ENCODE measurements at regions not wholly inside any gene's neighbourhood (a gene's known extent, or its start where the extent isn't known, plus 50 kb on each side); places are given as distances from the start of the nearest gene placed in this dataset.
"Not testable (repeated sequence)": the region's sequence is repeated elsewhere in the genome, so short reads cannot be mapped to it uniquely, and the experiment has no call there.

- intact Hi-C loops (cut with DNase I, micrococcal nuclease), result no loop called here
- Histone ChIP-seq H3K36me3 (ENCODE audit: low read depth) (no peaks in the 10 kb centered on the region), H3K4me1 (ENCODE audit: low read depth) (no peaks in the 10 kb centered on the region), H3K9me3 (no peaks in the 10 kb centered on the region), H3K4me3 (no peak overlapping the region)
- TF ChIP-seq, protein P1, sequence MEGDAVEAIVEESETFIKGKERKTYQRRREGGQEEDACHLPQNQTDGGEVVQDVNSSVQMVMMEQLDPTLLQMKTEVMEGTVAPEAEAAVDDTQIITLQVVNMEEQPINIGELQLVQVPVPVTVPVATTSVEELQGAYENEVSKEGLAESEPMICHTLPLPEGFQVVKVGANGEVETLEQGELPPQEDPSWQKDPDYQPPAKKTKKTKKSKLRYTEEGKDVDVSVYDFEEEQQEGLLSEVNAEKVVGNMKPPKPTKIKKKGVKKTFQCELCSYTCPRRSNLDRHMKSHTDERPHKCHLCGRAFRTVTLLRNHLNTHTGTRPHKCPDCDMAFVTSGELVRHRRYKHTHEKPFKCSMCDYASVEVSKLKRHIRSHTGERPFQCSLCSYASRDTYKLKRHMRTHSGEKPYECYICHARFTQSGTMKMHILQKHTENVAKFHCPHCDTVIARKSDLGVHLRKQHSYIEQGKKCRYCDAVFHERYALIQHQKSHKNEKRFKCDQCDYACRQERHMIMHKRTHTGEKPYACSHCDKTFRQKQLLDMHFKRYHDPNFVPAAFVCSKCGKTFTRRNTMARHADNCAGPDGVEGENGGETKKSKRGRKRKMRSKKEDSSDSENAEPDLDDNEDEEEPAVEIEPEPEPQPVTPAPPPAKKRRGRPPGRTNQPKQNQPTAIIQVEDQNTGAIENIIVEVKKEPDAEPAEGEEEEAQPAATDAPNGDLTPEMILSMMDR (IDR thresholded peaks at IDR 0.05), result no peak
- DNase-seq (no peak), ATAC-seq (no peak)
Observed at GRCh38 chr3:4197670-4198069, 105.5 kb upstream of the SETMAR start.

GRCh38 chr3:4198491-4198890, 104.7 kb upstream of the SETMAR start:
- no peak overlapping the region for H3K4me3 ChIP-seq
- no peaks in the 10 kb centered on the region for H3K9me3 ChIP-seq
- ATAC-seq, result no peak
- intact Hi-C loops (cut with DNase I, micrococcal nuclease), result no loop called here
- H3K4me1 ChIP-seq (ENCODE audit: low read depth), result no peaks in the 10 kb centered on the region
- no peak for DNase-seq
- TF ChIP-seq, protein P1 (IDR thresholded peaks at IDR 0.05), result no peak
- no peaks in the 10 kb centered on the region for H3K36me3 ChIP-seq (ENCODE audit: low read depth)

- DNase-seq; H3K4me1 ChIP-seq (ENCODE audit: low read depth); ATAC-seq: not testable (repeated sequence)
Observed at GRCh38 chr3:4204776-4205175, 98.4 kb upstream of the SETMAR start.

DNA sequence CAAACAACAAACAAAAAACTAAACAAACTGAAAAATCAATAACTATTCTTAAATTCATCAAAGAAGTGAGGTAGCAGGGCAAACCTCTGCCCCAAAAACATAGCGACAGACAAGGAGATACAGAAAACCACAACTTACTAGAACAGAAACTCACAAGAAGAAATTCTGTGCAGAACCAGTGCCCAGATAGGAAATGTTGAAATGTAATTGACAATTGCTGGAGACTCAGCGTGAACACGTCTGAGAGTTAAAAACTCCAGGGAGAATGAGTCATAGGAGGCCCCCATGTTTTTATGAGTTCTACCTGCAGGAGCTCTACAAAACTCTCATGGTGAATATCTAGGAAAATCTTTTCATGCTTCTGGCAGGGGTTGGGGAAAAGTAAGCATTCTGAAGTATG, 95.5 kb upstream of the SETMAR start:
- DNase-seq, result no peak
- TF ChIP-seq, protein P1 (IDR thresholded peaks at IDR 0.05), result no peak
- intact Hi-C loops (cut with DNase I, micrococcal nuclease), result no loop called here
- Histone ChIP-seq H3K4me3 (no peak overlapping the region), H3K36me3 (ENCODE audit: low read depth) (no peaks in the 10 kb centered on the region), H3K9me3 (no peaks in the 10 kb centered on the region), H3K4me1 (ENCODE audit: low read depth) (no peaks in the 10 kb centered on the region)
- ATAC-seq, result no peak

More at GRCh38 chr3:4204776-4205175, 98.4 kb upstream of the SETMAR start:
- intact Hi-C loops (cut with DNase I, micrococcal nuclease); H3K4me3 ChIP-seq; H3K9me3 ChIP-seq; H3K36me3 ChIP-seq (ENCODE audit: low read depth): not testable (repeated sequence)

- intact Hi-C loops (cut with DNase I, micrococcal nuclease), result no loop called here
- TF ChIP-seq, protein P1 (IDR thresholded peaks at IDR 0.05), result no peak
- Histone ChIP-seq H3K4me3 (no peak overlapping the region), H3K9me3 (no peaks in the 10 kb centered on the region), H3K36me3 (ENCODE audit: low read depth) (no peaks in the 10 kb centered on the region), H3K4me1 (ENCODE audit: low read depth) (no peaks in the 10 kb centered on the region)
- no peak for DNase-seq
- ATAC-seq, result no peak
Observed at GRCh38 chr3:4208556-4208955, 94.6 kb upstream of the SETMAR start.

GRCh38 chr3:4211610-4212009, 91.6 kb upstream of the SETMAR start:
- TF ChIP-seq, protein P1 (IDR thresholded peaks at IDR 0.05), result no peak
- DNase-seq (peak in 2 of 3 donors; percentile 4 to 28), ATAC-seq (peak; percentile 40)
- H3K9me3 ChIP-seq, result peaks cover 6% of the 10 kb centered on the region
- H3K36me3 ChIP-seq (ENCODE audit: low read depth), result no peaks in the 10 kb centered on the region
- no peaks in the 10 kb centered on the region for H3K4me1 ChIP-seq (ENCODE audit: low read depth)
- no peak overlapping the region for H3K4me3 ChIP-seq
- intact Hi-C loops (cut with DNase I, micrococcal nuclease), result no loop called here

DNA sequence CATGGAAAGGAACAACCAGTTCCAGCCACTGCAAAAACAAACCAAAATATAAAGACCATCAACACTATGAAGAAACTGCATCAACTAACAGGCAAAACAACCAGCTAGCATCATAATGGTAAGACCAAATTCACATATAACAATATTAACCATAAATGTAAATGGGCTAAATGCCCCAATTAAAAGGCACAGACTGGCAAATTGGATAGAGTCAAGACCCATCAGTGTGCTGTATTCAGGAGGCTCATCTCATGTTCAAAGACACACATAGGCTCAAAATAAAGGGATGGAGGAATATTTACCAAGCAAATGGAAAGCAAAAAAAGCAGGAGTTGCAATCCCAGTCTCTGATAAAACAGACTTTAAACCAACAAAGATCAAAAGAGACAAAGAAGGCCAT, 89.7 kb upstream of the SETMAR start:
- H3K9me3 ChIP-seq; DNase-seq; H3K36me3 ChIP-seq (ENCODE audit: low read depth); intact Hi-C loops (cut with DNase I, micrococcal nuclease); H3K4me3 ChIP-seq; H3K4me1 ChIP-seq (ENCODE audit: low read depth); ATAC-seq: not testable (repeated sequence)

DNA sequence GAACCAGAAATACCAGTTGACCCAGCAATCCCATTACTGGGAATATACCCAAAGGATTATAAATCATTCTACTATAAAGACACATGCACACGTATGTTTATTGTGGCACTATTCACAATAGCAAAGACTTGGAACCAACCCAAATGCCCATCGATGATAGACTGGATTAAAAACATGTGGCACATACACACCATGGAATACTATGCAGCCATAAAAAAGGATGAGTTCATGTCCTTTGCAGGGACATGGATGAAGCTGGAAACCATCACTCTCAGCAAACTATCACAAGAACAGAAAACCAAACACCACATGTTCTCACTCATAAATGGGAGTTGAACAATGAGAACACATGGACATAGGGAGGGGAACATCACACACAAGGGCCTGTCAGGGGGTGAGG, 86.2 kb upstream of the SETMAR start:
- H3K9me3 ChIP-seq; H3K4me3 ChIP-seq; H3K4me1 ChIP-seq (ENCODE audit: low read depth); intact Hi-C loops (cut with DNase I, micrococcal nuclease); H3K36me3 ChIP-seq (ENCODE audit: low read depth); ATAC-seq; DNase-seq: not testable (repeated sequence)
